ENCODE measurements at regions not wholly inside any gene's neighbourhood (a gene's known extent, or its start where the extent isn't known, plus 50 kb on each side); places are given as distances from the start of the nearest gene placed in this dataset.
"Not testable (repeated sequence)": the region's sequence is repeated elsewhere in the genome, so short reads cannot be mapped to it uniquely, and the experiment has no call there.

DNA sequence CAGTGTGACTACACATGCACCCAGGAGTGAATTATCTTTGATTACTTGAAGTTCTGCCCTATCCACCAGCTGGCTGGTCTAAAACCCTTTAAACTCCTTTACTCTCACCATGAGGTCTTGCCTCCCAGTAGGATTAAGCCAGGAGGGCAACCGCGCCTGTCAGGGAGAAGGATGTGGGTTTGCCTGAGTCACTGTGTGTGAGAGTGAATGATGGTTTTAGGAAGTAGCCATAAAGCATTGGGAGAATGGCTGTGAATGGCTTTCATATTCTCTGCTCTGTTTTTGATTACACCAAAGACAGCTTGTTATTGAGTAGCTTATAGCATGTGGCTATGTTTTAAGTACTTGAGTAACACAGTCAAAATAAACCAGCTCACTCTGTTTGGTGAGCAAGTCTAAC is 637.7 kb upstream of the TBL1XR1 start:
- DNase-seq, result no peak

- DNase-seq, result no peak
These were observed 638.6 kb upstream of the TBL1XR1 start for GRCh38 chr3:177835917-177836316.

GRCh38 chr3:177836671-177837070 is 639.4 kb upstream of the TBL1XR1 start:
- no peak for DNase-seq

GRCh38 chr3:177837951-177838655 is 640.8 kb upstream of the TBL1XR1 start:
- no peak for DNase-seq

- DNase-seq, result no peak
These were observed 641.6 kb upstream of the TBL1XR1 start for GRCh38 chr3:177838766-177839350.

DNA sequence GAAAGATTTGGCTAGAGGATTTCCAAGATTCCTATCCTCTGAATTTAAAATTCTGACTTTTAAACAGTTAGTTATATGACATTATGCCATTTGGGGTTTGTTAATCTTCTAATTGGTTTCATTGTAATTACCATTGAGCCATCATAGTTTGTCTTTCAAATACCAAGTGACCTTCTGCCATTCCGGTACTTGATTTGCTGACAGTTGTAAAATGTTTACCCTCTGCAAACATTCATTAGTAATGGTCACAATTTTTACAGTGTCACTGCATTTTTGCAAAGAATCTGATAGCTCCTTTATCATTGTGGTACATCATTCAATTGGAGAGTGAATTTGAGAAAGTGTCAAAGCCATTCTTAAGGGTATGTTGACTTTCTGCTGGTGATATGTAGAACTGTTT is 645.0 kb upstream of the TBL1XR1 start:
- no peak for DNase-seq

DNA sequence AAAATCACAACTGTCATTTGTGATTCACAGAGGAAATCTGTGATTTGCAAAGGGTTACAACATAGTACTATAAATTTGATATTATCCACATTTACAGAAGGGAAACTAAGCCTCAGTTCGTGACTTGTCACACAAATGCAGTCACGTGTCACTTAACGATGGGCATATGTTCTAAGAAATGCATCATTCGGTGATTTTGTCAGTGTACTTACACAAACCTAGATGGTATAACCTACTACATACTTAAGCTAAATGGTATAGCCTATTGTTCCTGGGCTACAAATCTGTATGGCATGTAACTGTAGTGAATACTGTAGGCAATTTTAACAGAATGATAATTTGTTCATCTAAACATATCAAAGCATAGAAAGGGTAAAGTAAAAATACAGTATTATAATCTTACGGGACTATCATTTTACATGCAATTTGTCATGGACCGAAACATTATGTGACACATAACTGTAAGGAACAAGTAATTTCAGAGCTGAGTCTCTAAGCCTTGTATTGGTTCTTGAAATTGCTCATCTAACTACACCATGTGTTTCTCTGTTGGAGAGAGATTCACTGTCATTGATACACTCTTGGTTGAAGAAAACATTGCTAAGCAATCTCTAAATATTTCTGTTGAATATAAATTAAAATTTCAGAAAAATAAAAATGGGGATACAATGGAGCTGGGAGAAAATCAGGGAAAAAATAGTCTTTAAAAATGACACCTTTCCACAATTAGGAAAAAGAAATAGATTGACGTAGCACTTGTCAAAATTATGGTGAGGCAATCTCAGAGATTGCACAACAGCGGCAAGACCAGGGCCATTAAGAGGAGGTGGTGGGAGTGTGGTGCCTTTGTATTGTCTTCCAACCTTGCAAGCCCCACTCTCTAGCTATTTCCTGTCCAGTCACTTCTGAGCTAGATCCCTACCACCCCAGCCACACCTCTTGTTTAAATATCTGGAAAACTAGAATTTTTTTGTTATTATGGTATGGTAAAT is 645.8 kb upstream of the TBL1XR1 start:
- no peak for DNase-seq

GRCh38 chr3:177852001-177852807 is 654.9 kb upstream of the TBL1XR1 start:
- DNase-seq, result no peak

DNA sequence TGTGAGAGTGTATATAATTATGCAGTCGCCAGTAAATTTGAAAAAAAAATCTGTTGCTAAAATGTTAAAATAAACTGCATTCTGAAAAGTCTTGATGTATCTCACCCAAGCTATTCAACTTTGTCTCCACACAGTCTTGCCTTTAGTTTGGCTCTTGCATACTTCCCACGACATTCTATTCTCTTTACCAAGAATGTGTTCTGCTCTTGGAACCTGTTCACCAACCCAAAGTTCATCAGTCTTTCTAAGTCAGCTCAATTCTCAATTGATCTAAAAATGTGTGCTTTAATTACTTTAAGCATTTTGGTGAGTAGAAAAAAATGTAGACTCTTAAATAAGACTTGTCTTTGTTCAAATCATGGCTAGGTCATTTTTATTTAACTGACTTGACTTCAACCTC is 657.7 kb upstream of the TBL1XR1 start:
- no peak for DNase-seq

- no peak for DNase-seq
These were observed 662.9 kb upstream of the TBL1XR1 start for GRCh38 chr3:177860184-177860583.

- DNase-seq, result no peak
These were observed 665.7 kb upstream of the TBL1XR1 start for GRCh38 chr3:177862962-177863491.

- not testable (repeated sequence) for DNase-seq
These were observed 665.0 kb upstream of the KCNMB2 start for GRCh38 chr3:177871267-177871666.

GRCh38 chr3:177878192-177878591 is 658.0 kb upstream of the KCNMB2 start:
- no peak for DNase-seq

GRCh38 chr3:177878957-177879356 is 657.3 kb upstream of the KCNMB2 start:
- no peak for DNase-seq

DNA sequence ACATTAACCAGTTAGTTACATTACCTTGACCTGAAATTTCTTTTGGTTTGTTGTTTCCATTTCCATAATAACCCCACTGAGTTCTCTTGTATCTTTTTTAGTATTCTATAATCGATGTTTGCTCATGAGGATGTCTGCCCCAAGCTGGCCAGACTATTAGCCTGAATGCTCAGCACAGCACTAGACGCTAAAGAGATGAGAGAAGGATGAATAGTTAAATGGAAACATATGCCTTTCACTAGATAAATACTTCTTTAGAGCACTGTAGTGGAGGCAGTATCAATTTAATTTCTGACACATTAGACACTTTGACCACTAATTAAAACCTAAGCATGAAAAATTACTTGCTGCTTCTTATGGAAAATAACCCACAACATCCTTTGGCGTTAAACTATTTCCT is 654.9 kb upstream of the KCNMB2 start:
- DNase-seq, result no peak

DNA sequence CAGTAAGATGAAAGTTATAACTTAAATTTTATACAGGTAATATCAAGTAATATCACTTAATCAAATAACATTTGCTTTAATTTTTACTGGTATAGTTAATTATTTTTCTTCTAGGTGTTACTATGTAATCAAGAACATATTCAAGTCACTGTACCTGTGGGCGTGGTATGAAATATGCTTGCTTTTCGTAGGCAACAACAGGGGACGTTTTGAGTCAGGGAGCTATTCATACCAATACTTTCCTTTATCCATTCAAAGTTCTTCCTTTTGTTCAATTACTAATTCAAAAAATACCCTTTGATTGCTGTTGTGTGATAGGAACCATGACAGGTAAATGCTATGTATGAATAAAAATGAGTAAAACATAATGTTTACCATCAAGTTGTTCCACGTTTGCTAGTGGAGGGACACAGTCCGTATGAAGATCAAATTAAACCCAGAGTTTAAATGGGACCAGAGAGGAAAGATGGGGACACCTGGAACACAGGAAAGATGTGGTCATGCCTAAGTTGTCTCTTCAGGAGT is 654.0 kb upstream of the KCNMB2 start:
- no peak for DNase-seq

- no peak for DNase-seq
These were observed 653.1 kb upstream of the KCNMB2 start for GRCh38 chr3:177883091-177883490.

DNA sequence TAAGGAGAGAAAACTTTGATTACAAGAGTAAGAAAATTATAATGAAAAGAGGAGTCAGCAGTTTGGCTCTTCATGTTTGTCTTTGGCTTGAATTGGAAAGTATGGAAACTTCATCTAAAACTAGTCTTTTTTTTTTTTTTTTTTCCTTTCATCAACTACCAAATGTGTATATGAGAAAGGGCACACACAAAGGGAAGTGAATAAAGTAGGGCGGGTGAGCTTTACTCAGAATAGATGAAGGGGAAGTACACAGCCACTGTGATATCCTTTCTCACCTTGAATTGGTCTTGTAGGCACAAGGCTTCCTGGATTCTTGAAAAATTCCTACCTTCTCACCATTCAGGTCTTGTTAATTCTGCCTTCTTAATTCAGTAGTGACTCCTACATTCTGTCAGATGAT is 652.3 kb upstream of the KCNMB2 start:
- no peak for DNase-seq

- DNase-seq, result no peak
These were observed 651.2 kb upstream of the KCNMB2 start for GRCh38 chr3:177885063-177885462.

- no peak for DNase-seq
These were observed 649.7 kb upstream of the KCNMB2 start for GRCh38 chr3:177886501-177886900.

DNA sequence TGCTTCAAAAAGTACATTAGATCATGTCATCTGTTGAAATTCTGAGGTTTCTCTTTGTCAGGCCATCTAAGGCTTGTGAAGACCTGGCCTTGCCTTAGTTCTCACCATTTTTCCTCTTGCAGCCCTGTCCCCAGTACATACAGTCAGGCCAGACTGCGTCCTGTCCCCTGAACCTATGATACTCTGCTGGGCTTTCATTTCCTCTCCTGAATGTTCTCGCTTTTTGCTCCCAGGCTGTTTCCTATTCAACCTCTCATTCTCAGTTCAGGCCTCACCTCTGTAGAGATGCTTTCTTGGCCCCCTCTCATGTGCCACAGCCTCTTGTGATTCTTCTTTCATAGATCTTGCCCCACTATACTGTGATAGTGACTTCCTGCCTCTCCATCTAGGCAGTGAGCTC is 648.8 kb upstream of the KCNMB2 start:
- no peak for DNase-seq

DNA sequence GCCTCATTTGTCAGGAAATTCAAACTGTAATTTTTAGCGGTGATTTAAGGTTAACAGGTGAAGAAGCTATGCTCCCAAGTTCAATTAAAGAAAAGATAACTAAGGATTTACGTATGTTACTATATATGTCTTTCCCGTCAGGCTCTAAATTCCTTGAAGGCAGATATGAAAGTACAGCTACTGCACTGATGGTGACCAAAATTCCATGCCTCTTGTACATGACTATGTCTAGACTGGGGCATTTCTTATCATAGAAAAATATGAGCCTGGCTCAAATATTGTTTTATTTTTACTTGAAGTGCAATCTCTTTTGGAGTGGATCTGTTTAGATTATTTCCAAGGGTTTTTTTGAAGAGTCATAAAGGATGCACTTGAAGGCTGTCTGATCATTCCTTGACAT is 647.1 kb upstream of the KCNMB2 start:
- no peak for DNase-seq
